MM.1S (cell line): ENCODE measurements at regions not wholly inside any gene's neighbourhood (a gene's known extent, or its start where the extent isn't known, plus 50 kb on each side); places are given as distances from the start of the nearest gene placed in this dataset.

ENCODE experiments used
- DNase-seq: peaks from one replicate; pipeline ENCODE4 v3.0.0-alpha.2; 2015
- H2AFZ ChIP-seq: fragments of 300-600 bp; sonication (generic); 2 replicates; pipeline ENCODE4 v1.6.0; 2016; ENCODE audit warnings: antibody characterized with exemption, low read length
- H3F3A ChIP-seq: fragments of 300-600 bp; sonication (generic); 2 replicates; pipeline ENCODE4 v1.6.1; 2016; ENCODE audit warnings: mild to moderate bottlenecking, antibody characterized with exemption, low read length, moderate library complexity, mixed read lengths; ENCODE audit not compliant: insufficient read depth
- H3K27ac ChIP-seq: fragments of 300-600 bp; sonication (generic); 2 replicates; pipeline ENCODE4 v1.5.1; 2016; ENCODE audit warnings: mild to moderate bottlenecking, low read length
- H3K27me3 ChIP-seq: fragments of 300-600 bp; sonication (generic); replicated peaks from 2 replicates; pipeline ENCODE4 v1.6.0; 2016; ENCODE audit warnings: low read length; ENCODE audit not compliant: insufficient read depth
- H3K36me3 ChIP-seq: fragments of 300-600 bp; sonication (generic); replicated peaks from 2 replicates; pipeline ENCODE4 v1.6.1; 2016; ENCODE audit warnings: mild to moderate bottlenecking, low read length, mixed read lengths; ENCODE audit not compliant: insufficient read depth
- H3K4me1 ChIP-seq: fragments of 300-600 bp; sonication (generic); 2 replicates; pipeline ENCODE4 v1.6.1; 2016; ENCODE audit warnings: low read length, mixed read lengths
- H3K4me2 ChIP-seq: fragments of 300-600 bp; sonication (generic); 2 replicates; pipeline ENCODE4 v1.6.0; 2016; ENCODE audit warnings: low read depth, low read length
- H3K4me3 ChIP-seq: fragments of 300-600 bp; sonication (generic); 2 replicates; pipeline ENCODE4 v1.5.1; 2016; ENCODE audit warnings: low read length, mixed read lengths
- H3K79me2 ChIP-seq: fragments of 300-600 bp; sonication (generic); 2 replicates; pipeline ENCODE4 v1.6.1; 2016; ENCODE audit warnings: mixed run types, low read length, mixed read lengths
- H3K9ac ChIP-seq: fragments of 300-600 bp; sonication (generic); 2 replicates; pipeline ENCODE4 v1.6.1; 2016; ENCODE audit warnings: low read length, mixed read lengths
- H3K9me2 ChIP-seq: fragments of 300-600 bp; sonication (generic); replicated peaks from 2 replicates; pipeline ENCODE4 v1.6.1; 2016; ENCODE audit warnings: mild to moderate bottlenecking, low read length, mixed read lengths; ENCODE audit not compliant: insufficient read depth
- H3K9me3 ChIP-seq: fragments of 300-600 bp; sonication (generic); replicated peaks from 2 replicates; pipeline ENCODE4 v1.6.1; 2016; ENCODE audit warnings: mild to moderate bottlenecking, low read length, mixed read lengths; ENCODE audit not compliant: insufficient read depth
- H4K20me1 ChIP-seq: fragments of 300-600 bp; sonication (generic); 2 replicates; pipeline ENCODE4 v1.6.1; 2016; ENCODE audit warnings: mild to moderate bottlenecking, low read length, moderate library complexity, mixed read lengths; ENCODE audit not compliant: insufficient read depth
- CTCF ChIP-seq: fragments of 300-600 bp; sonication (generic); IDR thresholded peaks from 2 replicates; pipeline ENCODE4 v1.5.1; 2016; ENCODE audit warnings: antibody characterized with exemption, low read length, mixed read lengths
- EZH2 ChIP-seq: fragments of 300-600 bp; sonication (generic); optimal IDR thresholded peaks from 2 replicates; pipeline ENCODE3; 2017; ENCODE audit warnings: low read depth, mild to moderate bottlenecking, antibody characterized with exemption, low read length, mixed read lengths
- EZH2phosphoT487 ChIP-seq: fragments of 300-600 bp; sonication (generic); IDR thresholded peaks from 2 replicates; pipeline ENCODE4 v1.6.1; 2018; ENCODE audit warnings: antibody characterized with exemption, low read length

GRCh38 chr13:91133941-91134802, 213.3 kb upstream of the MIR17HG start:
- no peaks in the 10 kb centered on the region for H3K4me1 ChIP-seq
- H3K9me3 ChIP-seq = no peaks in the 10 kb centered on the region
- peak overlapping the region; percentile 23; the same call in 1 of the 2 replicates for H2AFZ ChIP-seq
- no peak overlapping the region for H3K4me3 ChIP-seq
- peak; percentile 56 for TF ChIP-seq CTCF
- TF ChIP-seq EZH2 = no peak
- H3K4me2 ChIP-seq = peak overlapping the region; percentile 29; the same call in 1 of the 2 replicates
- H3K9ac ChIP-seq = no peak overlapping the region
- no peaks in the 10 kb centered on the region for H3K79me2 ChIP-seq
- H3K36me3 ChIP-seq = no peaks in the 10 kb centered on the region
- H3K27me3 ChIP-seq = no peaks in the 10 kb centered on the region
- H3F3A ChIP-seq = no peaks in the 10 kb centered on the region
- H4K20me1 ChIP-seq = no peaks in the 10 kb centered on the region
- H3K9me2 ChIP-seq = no peaks in the 10 kb centered on the region
- peak; percentile 20 for DNase-seq
- H3K27ac ChIP-seq = no peak overlapping the region

GRCh38 chr13:91134803-91135184, 212.7 kb upstream of the MIR17HG start:
- peak overlapping the region; percentile 29; the same call in 1 of the 2 replicates for H3K4me2 ChIP-seq
- H3K4me3 ChIP-seq = no peak overlapping the region
- H3K9me2 ChIP-seq = no peaks in the 10 kb centered on the region
- H3F3A ChIP-seq = no peaks in the 10 kb centered on the region
- H3K79me2 ChIP-seq = no peaks in the 10 kb centered on the region
- no peaks in the 10 kb centered on the region for H3K4me1 ChIP-seq
- TF ChIP-seq CTCF = no peak
- no peak for TF ChIP-seq EZH2
- no peak for TF ChIP-seq EZH2phosphoT487
- H3K27ac ChIP-seq = no peak overlapping the region
- no peaks in the 10 kb centered on the region for H3K27me3 ChIP-seq
- no peak overlapping the region for H3K9ac ChIP-seq
- H3K36me3 ChIP-seq = no peaks in the 10 kb centered on the region
- no peak for DNase-seq
- H3K9me3 ChIP-seq = no peaks in the 10 kb centered on the region
- no peaks in the 10 kb centered on the region for H4K20me1 ChIP-seq
- H2AFZ ChIP-seq = peak overlapping the region; percentile 23; the same call in 1 of the 2 replicates

GRCh38 chr13:91135376-91135775, 212.1 kb upstream of the MIR17HG start:
- H3F3A ChIP-seq = no peaks in the 10 kb centered on the region

More at GRCh38 chr13:91135376-91135775, 212.1 kb upstream of the MIR17HG start:
- H3K27me3 ChIP-seq = no peaks in the 10 kb centered on the region
- no peak overlapping the region for H3K4me3 ChIP-seq
- H3K9ac ChIP-seq = no peak overlapping the region
- no peaks in the 10 kb centered on the region for H3K4me1 ChIP-seq
- H3K27ac ChIP-seq = no peak overlapping the region
- no peak for DNase-seq
- no peaks in the 10 kb centered on the region for H3K9me2 ChIP-seq
- no peaks in the 10 kb centered on the region for H4K20me1 ChIP-seq
- H3K9me3 ChIP-seq = no peaks in the 10 kb centered on the region
- H3K79me2 ChIP-seq = no peaks in the 10 kb centered on the region
- no peaks in the 10 kb centered on the region for H3K36me3 ChIP-seq
- H2AFZ ChIP-seq = no peak overlapping the region
- H3K4me2 ChIP-seq = no peak overlapping the region
- TF ChIP-seq EZH2 (no peak), EZH2phosphoT487 (no peak), CTCF (no peak)
